ENCODE measurements at regions not wholly inside any gene's neighbourhood (a gene's known extent, or its start where the extent isn't known, plus 50 kb on each side); places are given as distances from the start of the nearest gene placed in this dataset.

DNA sequence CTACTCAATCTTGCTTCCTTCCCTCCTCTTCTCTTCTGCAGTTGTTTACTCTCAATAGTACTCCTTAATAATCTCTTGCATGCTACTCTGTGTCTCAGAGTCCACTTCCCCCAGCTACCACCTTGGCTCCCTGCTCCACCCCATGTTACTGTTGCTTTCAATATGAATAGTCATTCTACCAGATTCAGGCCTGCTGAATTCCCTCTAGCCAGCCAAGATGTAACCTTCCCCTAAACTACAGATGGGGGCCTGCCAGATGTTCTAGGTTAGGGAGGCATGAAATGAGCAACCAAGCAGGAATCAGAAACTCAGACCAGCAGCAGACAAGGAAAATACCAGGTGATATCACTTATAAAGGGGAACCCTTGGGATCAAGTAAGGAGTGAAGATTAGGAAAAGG is 392.1 kb upstream of the DDHD1 start:
- no peak for DNase-seq (ENCODE audit: low spot score)

DNA sequence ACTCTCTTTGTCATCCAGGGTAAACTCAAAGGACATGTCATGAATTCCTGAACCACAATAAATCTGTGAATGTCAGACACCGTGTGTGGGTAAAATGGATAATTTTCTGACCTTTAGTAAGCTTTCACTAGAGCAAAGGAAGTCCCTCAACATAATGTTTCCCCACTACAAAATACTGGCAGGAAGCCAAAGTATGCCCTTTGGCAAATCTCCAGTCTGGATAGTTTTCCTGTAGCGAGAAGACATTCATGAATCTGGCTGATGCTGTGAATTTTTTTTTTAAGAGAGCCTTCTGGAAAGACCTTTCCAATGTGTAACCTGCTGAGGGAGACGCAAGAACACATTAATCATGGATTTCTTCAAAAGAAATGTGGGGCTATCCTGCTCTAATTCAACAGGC is 389.6 kb upstream of the DDHD1 start:
- DNase-seq (ENCODE audit: low spot score), result peak; percentile 8

- no peak for DNase-seq (ENCODE audit: low spot score)
These were observed 388.3 kb upstream of the DDHD1 start for GRCh38 chr14:53541411-53541810.

- peak; percentile 72 for DNase-seq (ENCODE audit: low spot score)
These were observed 386.5 kb upstream of the DDHD1 start for GRCh38 chr14:53539489-53540126.

GRCh38 chr14:53538316-53538881 is 385.3 kb upstream of the DDHD1 start:
- DNase-seq (ENCODE audit: low spot score), result no peak

DNA sequence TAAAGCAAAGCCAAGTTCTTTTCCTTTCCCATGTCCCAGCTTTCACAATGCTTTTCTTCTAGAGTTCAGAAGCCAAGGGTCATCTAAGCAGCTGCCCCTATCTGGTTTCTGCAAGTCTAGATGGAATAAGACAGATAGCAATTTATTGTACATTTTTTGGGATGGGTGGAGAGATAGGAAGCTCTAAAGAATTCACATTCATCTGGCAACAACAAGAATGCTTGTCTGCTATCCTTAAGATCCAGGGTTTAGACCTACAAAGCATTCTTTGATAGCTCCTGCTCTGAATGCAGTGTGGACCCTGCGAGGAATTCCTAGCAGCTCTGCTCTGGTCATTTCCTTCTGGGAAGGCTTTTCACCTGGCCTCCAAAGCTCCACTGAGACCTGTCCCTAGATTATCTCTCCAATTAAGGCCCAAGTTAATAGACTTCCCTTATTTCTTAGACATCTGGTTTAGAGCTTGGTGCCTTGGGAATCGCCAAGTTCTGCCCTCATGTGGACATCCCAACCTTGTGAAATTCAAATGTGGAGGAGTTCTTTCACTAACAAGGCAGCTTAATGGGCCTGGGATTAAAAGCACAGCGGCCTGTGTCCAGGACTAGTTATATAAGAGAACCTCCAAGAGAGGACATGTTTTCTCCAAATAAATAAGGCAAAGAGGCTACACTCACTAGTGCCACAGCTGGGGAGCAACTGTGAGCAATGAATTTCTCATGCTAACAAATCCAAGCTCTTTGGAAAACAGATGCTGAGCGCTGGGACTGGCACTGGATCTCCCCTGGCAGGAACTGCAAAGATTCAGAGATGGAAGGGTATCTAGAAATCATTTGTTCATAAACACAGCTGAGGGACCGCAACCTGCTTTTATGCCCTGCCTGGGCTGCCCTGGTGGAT is 384.5 kb upstream of the DDHD1 start:
- DNase-seq (ENCODE audit: low spot score), result no peak

- no peak for DNase-seq (ENCODE audit: low spot score)
These were observed 383.3 kb upstream of the DDHD1 start for GRCh38 chr14:53536446-53536845.

GRCh38 chr14:53534841-53535240 is 381.7 kb upstream of the DDHD1 start:
- no peak for DNase-seq (ENCODE audit: low spot score)

- no peak for DNase-seq (ENCODE audit: low spot score)
These were observed 380.4 kb upstream of the DDHD1 start for GRCh38 chr14:53533384-53533970.

GRCh38 chr14:53532853-53533252 is 379.7 kb upstream of the DDHD1 start:
- DNase-seq (ENCODE audit: low spot score), result no peak

- DNase-seq (ENCODE audit: low spot score), result no peak
These were observed 378.6 kb upstream of the DDHD1 start for GRCh38 chr14:53531730-53532129.

DNA sequence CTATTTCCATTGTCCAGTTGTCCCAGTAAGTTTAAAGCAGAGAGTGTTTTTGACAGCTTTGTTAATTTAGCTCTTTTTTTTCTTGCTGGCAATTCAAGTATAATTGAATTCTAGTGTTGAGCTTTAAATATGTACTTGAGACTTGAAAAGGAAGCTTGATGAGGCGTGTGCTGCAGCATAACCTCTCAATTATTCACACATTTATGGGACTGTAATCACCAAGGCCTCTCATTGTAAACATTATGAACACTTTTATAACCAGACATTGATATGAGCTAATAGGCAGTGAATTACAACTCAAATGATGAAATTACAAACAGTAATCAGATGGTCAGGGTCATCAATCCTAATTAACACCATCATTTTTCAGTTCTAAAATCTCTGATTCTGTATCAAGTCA is 378.0 kb upstream of the DDHD1 start:
- no peak for DNase-seq (ENCODE audit: low spot score)

DNA sequence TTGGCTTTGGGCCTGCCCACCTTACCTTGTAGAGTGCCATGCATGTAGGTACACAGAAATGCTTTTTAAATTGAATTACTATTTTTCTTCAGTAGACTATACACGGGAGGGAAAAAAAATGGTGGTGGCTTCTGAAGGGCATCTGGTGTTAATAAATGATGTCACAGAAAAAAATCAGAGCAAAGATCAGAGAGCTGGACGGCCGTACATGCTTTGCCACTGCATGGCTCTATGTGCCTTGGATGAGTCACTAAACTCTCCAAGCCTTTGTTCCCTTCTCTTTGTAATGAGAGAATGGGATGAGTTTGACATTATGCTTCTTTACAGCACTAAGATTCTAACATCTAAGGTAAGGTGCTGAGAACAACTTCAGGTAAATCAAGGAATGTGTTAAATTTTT is 376.4 kb upstream of the DDHD1 start:
- DNase-seq (ENCODE audit: low spot score), result no peak

GRCh38 chr14:53528185-53528671 is 375.1 kb upstream of the DDHD1 start:
- no peak for DNase-seq (ENCODE audit: low spot score)

DNA sequence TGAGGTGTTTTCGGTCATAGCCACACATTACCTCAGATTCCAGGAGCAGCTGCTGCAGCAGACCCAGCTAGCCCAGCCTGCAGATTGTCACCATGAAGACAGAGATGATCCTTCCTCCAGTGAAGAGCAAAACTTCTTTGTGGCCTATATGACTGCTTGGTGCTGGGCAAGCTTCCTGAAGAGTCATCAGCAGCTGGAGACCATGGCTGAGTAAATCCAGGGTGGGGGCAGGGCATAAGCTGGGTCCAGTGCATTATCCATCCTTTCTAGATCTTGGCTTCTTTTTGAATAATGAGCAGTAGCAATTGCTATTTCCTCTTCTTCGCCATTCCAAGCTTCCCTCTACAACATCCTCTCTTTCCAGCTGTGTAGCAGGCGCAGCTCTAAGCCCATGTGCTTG is 373.1 kb upstream of the DDHD1 start:
- DNase-seq (ENCODE audit: low spot score), result no peak

DNA sequence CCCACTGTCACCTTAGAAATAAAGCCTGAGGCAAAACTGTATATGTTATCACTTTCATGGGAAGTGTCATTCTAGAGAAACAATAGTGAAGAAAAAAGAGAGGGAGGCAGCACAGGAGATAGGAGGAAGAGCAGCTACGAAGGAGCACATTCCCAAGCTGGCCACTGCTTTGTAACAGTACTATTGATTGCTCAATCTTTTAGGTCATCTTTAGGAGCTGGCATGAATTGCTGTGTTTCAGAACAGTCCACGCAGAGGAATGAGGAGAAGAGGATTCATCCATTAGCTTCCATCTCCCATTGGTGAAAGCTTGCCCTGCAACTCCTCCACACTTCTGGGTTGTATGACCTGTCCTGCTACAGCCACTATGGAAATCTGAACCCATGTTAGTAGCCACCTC is 372.5 kb upstream of the DDHD1 start:
- no peak for DNase-seq (ENCODE audit: low spot score)

DNA sequence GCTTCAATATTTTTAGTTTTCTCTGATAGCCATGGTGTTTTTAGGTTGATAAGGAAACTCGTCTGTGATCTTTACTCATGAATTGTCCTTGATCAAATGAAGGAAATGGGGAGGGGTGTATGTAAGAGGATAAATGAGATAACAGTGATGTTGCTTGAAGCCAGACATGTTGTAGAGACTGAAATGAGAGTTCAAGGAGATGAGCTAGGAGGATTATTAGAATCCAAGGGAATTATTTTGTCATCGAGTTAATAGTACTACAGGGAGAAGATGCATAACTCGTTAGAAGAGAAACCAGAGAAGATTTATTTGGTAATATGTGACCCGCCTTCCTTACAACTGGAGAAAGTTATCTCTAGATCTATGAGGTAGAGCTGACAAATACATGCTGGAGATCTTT is 371.3 kb upstream of the DDHD1 start:
- no peak for DNase-seq (ENCODE audit: low spot score)

- no peak for DNase-seq (ENCODE audit: low spot score)
These were observed 370.1 kb upstream of the DDHD1 start for GRCh38 chr14:53523226-53523625.

GRCh38 chr14:53520078-53520928 is 367.2 kb upstream of the DDHD1 start:
- no peak for DNase-seq (ENCODE audit: low spot score)

DNA sequence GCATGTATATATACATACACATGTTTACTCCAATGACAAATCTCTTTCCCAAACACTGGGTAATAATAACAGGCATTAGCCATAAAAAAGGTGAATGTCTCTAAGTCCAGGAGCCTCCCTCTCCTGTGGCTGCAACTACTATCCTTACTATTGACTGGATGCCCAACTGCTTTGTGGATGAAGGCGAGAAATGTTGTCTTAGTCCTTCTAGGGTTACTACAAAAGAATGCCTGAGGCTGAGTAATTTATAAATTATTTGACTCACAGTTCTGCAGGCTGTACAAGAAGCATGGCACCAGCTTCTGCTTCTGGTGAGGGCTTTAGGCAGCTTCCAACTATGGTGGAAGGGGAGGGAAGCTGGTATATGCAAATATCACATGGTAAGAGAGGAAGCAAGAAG is 366.0 kb upstream of the DDHD1 start:
- DNase-seq (ENCODE audit: low spot score), result no peak

DNA sequence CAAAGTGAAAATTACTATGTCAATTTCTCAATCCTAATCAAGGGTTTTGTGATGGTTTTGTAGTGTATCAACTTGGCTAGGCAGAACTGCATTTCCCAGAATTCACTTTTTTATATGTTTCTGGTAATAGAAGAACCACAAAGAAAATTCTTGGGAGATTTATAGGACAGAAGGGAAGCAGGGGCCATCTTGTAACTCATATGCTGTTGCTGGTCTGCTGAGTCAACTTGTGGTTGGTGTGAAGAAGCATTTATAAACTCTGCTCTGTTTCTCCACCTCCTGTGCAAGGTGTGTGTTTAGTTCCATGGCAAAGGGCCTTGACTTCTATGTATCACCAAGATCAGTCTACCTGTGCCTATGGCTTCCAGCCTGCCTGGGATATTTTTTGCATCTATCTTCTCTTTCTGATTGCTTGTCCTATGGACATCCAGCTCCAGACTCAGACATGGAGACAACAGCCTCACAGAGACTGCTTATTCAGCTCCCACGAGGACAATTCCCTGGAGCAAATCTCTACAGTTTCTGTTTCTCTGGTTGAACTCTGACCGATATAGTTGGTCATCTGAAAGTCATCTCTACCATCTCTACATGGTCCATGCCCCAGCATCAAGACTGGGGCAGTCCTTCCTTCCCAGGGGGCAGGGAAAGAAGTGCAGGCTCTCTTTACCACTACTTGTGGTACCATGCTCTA is 364.3 kb upstream of the DDHD1 start:
- DNase-seq (ENCODE audit: low spot score), result no peak
